GM13976 (cell line): ENCODE measurements at regions not wholly inside any gene's neighbourhood (a gene's known extent, or its start where the extent isn't known, plus 50 kb on each side); places are given as distances from the start of the nearest gene placed in this dataset.

Experiments used
- DNase-seq: peaks from one replicate; pipeline ENCODE4 v3.0.0; 2012; ENCODE audit warnings: low spot score
- CTCF ChIP-seq: IDR thresholded peaks from 2 replicates; pipeline ENCODE4 v1.5.1; 2012; ENCODE audit warnings: borderline replicate concordance, mild to moderate bottlenecking; ENCODE audit not compliant: insufficient read depth; ENCODE audit errors: extremely low read depth, missing control alignments, control extremely low read depth
- in situ Hi-C: fragments of 300-500 bp; cut with MboI; formaldehyde crosslinking; loops from one replicate; pipeline ENCODE4 v1.12.0; 2022; ENCODE audit warnings: low sequenced_read_pairs, mixed read lengths, inconsistent platforms; ENCODE audit not compliant: unreplicated experiment

- DNase-seq = no peak
- in situ Hi-C loops = no loop called here
- no peak for TF ChIP-seq CTCF
Observed at GRCh38 chr12:89883630-89884389, 175.2 kb upstream of the ATP2B1 start.

- in situ Hi-C loops = no loop called here
- no peak for TF ChIP-seq CTCF
- DNase-seq = peak; percentile 15
Observed at GRCh38 chr12:89882792-89883191, 174.2 kb upstream of the ATP2B1 start.

GRCh38 chr12:89882050-89882449 lies 173.4 kb upstream of the ATP2B1 start:
- no peak for TF ChIP-seq CTCF
- in situ Hi-C loops = no loop called here
- DNase-seq = peak; percentile 45

- in situ Hi-C loops = no loop called here
- DNase-seq = peak; percentile 48
- no peak for TF ChIP-seq CTCF
Observed at GRCh38 chr12:89880690-89881350, 172.2 kb upstream of the ATP2B1 start.

- in situ Hi-C loops = no loop called here
- TF ChIP-seq CTCF = no peak
- DNase-seq = no peak
Observed at GRCh38 chr12:89879766-89880165, 171.1 kb upstream of the ATP2B1 start.

GRCh38 chr12:89878950-89879349 lies 170.3 kb upstream of the ATP2B1 start:
- no peak for DNase-seq
- no peak for TF ChIP-seq CTCF
- in situ Hi-C loops = no loop called here
